H54 (cell line): ENCODE measurements at regions not wholly inside any gene's neighbourhood (a gene's known extent, or its start where the extent isn't known, plus 50 kb on each side); places are given as distances from the start of the nearest gene placed in this dataset.

ENCODE experiments used
- DNase-seq: peaks from one replicate; pipeline ENCODE4 v3.0.0; 2011; ENCODE audit warnings: low spot score, mixed read lengths; ENCODE audit not compliant: insufficient read length
- FAIRE-seq: peaks from 3 replicates; lab custom pipeline; 2011; peaks lifted over from hg19 to GRCh38; lab: Jason Lieb, UNC
- POLR2A ChIP-seq: IDR thresholded peaks from 2 replicates; pipeline ENCODE4 v1.6.1; 2011; ENCODE audit warnings: low read depth, mild to moderate bottlenecking, low read length

DNA sequence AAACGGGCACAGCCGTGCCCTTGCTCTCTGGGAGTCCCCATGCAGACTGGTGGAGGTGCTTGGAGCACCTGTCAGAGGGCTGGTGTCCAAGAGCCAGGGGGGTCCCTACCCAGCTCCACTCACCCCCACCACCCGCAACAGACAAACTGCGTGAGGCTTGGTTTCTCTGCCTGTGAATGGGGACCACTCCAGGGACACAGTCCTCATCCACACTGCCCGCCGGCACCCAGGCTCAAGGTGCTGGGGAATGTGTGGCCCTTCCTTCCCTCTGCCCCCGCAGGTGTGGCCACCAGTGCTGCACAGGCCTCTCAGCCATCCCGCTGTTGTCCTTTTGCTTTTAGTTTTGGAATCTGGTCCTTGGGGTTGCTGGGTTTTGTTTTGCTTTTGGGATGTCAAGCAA lies 136.5 kb upstream of the ZNF236 start:
- no peak for TF ChIP-seq POLR2A
- FAIRE-seq (no peak), DNase-seq (no peak)

DNA sequence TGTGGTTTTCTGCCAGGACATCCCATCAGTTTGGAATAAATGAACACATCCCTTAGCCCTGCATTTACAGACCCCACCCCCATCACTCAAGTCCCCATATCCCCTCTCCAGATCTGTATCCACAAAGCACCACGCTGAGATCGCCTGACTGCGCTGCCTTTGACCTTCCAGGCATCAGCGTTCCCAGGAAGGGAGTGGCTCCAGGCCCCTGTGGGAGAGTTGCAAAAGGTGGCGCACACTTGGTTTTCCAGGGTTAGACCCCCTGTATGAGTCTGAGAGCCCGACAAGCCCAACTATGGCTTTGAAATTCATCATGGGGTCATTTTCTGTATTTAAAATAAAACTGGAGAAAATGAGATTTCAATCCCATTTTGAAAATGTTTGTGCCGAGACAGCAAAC lies 137.0 kb upstream of the ZNF236 start:
- no peak for TF ChIP-seq POLR2A
- FAIRE-seq (no peak), DNase-seq (no peak)

DNA sequence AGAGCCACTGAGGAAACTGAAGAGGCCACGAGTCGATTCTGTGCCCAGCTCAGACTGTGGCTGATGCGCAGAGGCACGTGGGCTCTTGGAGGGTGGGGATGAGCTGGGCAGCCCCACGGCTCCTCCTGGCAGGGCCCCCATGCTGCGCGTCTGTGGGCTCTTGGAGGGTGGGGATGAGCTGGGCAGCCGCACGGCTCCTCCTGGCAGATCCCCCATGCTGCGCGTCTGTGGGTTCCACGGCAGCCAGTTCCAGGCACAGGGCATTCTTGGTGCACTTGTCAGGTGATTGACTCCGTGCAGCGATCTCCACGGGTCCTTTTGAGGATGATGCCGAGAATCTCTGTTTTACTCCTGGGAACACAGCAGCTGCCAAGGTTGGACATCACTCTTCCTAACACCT lies 138.1 kb upstream of the ZNF236 start:
- DNase-seq (no peak), FAIRE-seq (no peak)
- no peak for TF ChIP-seq POLR2A

DNA sequence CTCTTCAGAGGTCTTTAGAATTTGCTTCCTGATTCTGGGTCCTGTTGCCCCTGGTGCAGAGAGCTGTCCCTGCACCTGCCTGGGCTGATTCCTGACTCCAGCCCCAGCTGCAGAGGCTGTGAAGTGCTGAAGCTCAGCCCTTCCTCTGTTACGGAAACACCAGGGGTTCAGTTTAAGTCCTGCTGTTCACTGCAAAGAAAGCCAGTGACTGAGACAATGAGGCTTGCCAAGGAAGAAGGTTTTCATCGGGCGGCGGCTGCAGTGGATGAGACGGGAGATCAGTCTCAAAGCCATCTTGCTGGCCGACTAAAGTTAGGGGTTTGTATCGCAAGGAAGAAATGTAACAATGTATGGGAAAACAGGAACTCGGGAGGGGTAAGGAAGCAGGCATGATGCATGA lies 142.4 kb upstream of the ZNF236 start:
- no peak for TF ChIP-seq POLR2A
- FAIRE-seq (no peak), DNase-seq (no peak)

DNA sequence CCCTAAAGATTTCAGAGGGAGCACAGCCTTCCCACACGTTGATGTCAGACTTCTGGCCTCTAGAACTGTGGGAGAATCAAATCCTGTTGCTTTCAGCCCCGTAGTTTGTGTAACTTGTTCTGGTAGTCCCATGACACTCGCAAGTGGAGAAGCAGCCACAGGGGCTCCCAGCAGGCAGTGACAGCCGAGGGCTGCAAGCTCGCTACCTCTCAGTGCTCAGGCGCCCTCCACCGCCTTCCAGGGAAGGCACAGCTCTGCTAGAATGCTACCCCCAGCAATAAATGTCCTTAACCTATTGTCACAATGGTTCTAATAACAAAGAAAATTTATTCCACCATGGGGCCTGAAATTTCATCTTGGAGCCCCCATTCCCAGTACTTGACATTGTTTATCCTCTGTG lies 143.1 kb upstream of the ZNF236 start:
- DNase-seq (no peak), FAIRE-seq (no peak)
- no peak for TF ChIP-seq POLR2A

DNA sequence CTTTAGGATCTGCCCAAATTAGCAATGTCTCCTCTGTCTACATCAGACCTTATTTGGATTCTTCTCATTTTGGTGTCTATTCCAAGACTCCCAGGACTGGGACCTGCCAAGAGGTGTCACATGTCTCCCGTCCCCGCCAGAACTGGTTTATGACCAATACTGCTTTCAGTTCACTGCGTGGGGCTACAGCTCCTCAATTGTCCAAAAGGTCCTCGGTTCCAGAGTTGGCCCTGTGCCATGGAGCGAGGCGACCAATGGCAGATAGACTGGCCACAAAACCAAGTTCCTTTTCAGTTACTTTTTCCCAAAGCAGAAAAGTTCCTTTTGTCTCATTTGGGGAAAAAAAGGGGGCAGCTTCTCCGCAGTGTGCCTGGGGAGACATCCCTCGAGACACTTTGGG lies 144.1 kb upstream of the ZNF236 start:
- FAIRE-seq = no peak
- TF ChIP-seq POLR2A = no peak
- no peak for DNase-seq

DNA sequence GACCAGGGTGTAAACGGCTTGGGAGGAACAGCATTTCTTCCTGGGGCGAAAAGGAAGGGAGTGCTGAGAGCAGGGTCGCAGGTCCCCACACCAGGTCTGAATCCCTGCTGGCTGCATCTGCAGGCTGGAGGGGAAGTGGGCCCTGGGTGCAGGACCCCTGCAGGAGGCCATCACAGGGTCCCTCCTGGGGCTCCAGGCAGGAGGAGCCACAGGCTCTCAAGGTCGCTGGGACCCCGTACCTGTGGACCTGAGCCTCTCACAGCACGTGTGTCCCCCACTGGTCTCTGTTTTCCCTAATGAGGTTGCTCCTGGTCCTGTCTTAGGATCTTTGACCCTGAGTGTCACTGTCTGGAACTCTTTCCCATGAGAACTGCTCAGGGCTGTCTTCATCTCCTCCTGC lies 147.8 kb upstream of the ZNF236 start:
- FAIRE-seq (no peak), DNase-seq (no peak)
- TF ChIP-seq POLR2A = no peak

DNA sequence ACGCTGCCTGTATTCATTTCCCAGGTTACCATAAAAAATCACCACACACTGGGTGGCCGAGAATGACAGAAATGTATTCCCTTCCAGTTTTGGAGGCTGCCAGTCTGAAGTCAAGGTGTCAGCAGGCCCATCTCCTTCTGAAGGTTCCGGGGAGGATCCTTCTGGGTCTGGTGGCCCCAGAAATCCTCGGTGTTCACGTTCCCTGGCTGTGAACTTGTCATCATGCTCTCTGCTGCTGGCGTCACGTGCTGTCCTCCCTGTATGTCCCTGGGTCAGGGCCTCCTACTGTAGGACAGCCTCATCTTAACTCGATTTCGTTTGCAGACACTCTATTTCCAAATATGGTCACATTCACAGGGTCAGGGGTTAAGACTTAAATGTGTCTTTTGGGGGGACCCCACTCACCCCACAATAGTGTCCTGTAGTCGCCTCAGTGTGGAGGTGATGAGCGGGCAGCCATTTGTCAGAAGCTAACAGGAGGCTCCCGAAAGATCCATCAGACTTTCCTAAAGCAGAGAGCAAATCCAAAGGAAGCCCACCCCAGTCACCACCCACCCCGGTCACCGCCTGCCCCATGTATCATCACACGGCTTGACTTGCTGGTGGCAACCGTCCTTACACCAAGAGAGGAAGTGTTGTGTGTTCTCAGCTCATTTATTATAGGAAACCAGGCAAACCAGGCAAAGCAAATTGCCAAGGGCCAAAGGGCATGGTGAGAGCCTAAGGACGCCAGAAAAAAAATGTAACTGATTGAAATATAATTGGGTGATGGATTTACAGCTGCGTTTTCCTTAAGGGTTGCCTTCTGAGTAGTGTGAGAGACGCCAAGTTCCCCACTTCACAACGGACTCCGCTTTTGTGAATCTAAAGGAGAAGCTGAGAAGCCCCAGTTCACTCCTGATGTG lies 148.8 kb upstream of the ZNF236 start:
- no peak for DNase-seq
- no peak for TF ChIP-seq POLR2A
- no peak for FAIRE-seq

DNA sequence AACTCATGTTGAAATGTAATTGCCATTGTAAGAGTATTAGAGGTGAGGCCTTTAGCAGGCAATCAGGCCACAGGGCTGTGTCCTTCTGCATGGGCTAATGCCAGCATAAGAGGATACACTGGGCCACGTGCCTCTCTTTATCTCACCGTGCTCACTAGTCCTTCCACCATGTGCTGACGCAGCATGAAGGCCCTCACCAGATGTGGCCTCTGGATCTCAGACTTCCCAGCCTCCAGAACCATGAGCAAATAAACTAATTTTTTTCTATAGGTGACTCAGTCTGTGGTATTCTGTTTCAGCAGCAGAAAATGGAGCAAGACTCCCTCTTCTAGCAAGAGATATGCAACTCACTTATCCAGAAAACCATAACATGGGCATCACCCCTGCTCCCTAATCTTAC lies 149.7 kb upstream of the ZNF236 start:
- no peak for DNase-seq
- no peak for TF ChIP-seq POLR2A
- FAIRE-seq = no peak

DNA sequence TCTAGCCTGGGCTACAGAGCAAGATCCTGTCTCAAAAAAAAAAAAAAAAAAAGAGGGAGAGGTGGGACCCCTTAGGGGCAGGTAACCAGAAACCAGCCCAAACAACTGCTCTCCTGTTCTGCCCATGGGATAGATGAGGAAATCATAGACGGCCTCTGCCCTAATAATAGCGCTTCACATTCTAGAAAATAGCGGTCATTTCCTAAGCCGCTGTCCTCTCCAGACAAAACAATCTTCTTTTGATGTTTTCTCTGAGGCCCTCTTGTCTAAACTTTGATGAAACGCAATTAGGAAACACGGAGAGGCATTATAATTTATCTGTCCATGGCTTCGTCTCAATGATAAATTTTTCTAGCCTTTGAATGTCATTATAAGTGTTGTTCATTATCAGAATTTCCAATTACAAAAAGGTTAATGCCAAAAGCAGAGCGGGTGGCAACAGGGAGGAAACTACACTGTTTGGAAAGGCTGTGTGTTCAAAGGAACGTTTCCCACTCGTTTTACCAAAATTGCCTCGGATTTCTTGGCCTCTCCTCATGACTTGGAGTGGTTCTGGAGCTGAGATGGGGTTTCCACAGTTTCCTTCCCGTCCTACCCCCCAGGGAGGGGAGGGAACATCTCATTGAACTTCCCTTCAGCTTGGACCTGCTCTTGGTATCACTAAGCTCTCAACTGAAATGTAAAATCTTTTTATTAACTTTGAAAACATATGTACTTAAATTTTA lies 151.6 kb upstream of the ZNF236 start:
- no peak for DNase-seq
- no peak for TF ChIP-seq POLR2A
- no peak for FAIRE-seq

DNA sequence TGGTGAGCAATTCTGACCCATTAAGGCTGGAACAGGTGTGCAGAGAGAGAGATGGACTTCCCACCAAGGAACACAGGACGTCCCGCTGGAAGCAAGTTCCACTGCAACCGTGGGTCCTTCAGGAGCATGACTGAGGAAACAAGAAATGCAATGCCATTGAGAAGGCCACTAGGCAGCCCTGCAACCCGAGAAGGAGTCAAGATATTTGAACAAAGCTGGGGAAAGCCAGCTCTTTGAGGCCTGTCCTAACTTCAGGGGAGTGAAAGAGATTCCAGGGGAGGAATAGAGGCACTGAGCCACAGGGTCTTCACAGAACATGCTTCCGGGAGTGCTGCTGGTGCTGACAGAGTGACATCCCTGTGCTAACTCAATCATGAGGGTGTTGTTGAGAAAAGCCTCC lies 153.8 kb upstream of the ZNF236 start:
- TF ChIP-seq POLR2A = no peak
- FAIRE-seq (no peak), DNase-seq (no peak)

DNA sequence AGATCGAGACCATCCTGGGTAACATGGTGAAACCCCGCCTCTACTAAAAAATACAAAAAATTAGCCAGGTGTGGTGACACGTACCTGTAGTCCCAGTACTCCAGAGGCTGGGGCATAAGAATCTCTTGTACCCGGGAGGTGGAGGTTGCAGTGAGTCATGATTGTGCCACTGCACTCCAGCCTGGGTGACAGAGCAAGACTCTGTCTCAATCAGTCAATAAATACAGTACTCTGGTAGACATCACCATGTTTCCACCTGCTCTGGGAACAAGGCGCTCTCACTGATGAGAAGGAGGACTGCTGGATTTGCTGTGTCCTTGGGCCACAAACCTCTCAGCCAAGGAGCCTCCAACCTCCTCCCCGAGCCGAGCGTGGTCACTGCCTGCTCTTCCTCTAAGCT lies 154.2 kb upstream of the ZNF236 start:
- TF ChIP-seq POLR2A = no peak

DNA sequence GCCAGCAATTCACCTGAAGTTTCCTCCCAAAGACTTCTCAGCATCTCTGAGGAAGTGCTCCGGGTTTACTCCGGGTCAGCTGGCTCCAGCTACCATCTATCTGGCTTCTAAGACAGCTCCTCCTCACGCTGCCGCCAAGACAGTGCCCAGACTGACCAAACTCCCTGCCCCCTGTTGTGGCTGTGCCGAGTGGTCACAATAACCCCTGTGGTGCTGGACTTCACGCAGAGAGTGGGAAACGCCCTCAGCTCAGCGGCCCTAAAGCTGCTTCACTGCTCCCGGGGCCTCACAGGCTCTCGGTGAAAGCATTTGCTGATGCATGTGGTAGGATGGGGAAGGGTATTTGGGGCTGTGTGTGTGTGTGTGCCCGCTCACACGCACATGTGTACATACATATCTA lies 154.8 kb upstream of the ZNF236 start:
- no peak for DNase-seq
- TF ChIP-seq POLR2A = no peak
- FAIRE-seq = no peak

More for the DNA sequence above, 154.2 kb upstream of the ZNF236 start:
- DNase-seq (no peak), FAIRE-seq (no peak)

DNA sequence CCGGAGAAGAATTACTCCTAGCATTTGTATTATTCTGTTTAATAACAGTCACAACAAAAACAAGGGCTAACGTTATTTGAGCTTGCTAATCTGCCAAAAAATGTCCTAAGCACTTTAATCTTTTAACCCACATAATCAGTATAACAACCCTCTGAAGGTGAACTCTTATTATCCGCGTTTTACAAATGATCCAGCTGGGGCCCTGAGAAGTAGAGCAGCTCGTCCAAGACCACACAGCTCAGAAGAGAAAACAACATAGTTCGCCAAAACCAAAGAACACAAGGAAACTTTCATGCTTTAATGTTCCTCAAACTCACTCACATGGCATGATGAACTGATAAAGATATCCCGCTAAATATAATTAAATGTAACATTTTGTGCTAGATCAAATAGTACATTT lies 159.7 kb upstream of the ZNF236 start:
- DNase-seq (no peak), FAIRE-seq (no peak)
- TF ChIP-seq POLR2A = no peak
